Aorta (tissue), 5 donors: ENCODE measurements at regions not wholly inside any gene's neighbourhood (a gene's known extent, or its start where the extent isn't known, plus 50 kb on each side); places are given as distances from the start of the nearest gene placed in this dataset.

Experiments used
- ATAC-seq: fragments of 200-7000 bp; cut with Tn5 transposase; one replicate; pipeline ENCODE4 v1.9.1; 2022; ENCODE audit warnings: moderate library complexity; ENCODE audit not compliant: low FRiP score
- DNase-seq, 2 donors: peaks; one replicate each; pipeline ENCODE4 v3.0.0-alpha.2; 2020
- H3K27ac ChIP-seq, 2 donors: one replicate each; pipeline ENCODE4 v1.5.1; 2013; ENCODE audit warnings: low read length in 2 of 2, mild to moderate bottlenecking in 2 of 2, moderate library complexity in 2 of 2, control low read depth in 1 of 2, inconsistent platforms in 1 of 2, low read depth in 1 of 2
- H3K27me3 ChIP-seq, 2 donors: one replicate each; pipeline ENCODE4 v1.6.1; 2013; ENCODE audit warnings: control low read depth in 1 of 2, low read length in 1 of 2, mild to moderate bottlenecking in 1 of 2, moderate library complexity in 1 of 2; ENCODE audit not compliant: insufficient read depth in 2 of 2, control insufficient read depth in 1 of 2
- H3K36me3 ChIP-seq, 2 donors: one replicate each; pipeline ENCODE4 v1.6.1; 2013; ENCODE audit warnings: control low read depth in 1 of 2, low read length in 1 of 2, mild to moderate bottlenecking in 1 of 2; ENCODE audit not compliant: insufficient read depth in 2 of 2, control insufficient read depth in 1 of 2
- H3K4me1 ChIP-seq, 2 donors: one replicate each; pipeline ENCODE4 v1.6.1; 2013; ENCODE audit warnings: low read length in 2 of 2, control low read depth in 1 of 2, mild to moderate bottlenecking in 1 of 2, moderate library complexity in 1 of 2; ENCODE audit not compliant: insufficient read depth in 2 of 2, control insufficient read depth in 1 of 2
- H3K4me3 ChIP-seq, 2 donors: one replicate each; pipeline ENCODE4 v1.5.1; 2013; ENCODE audit warnings: low read length in 2 of 2, control low read depth in 1 of 2, mild to moderate bottlenecking in 1 of 2
- H3K9me3 ChIP-seq: one replicate; pipeline ENCODE4 v1.6.1; 2013; ENCODE audit warnings: mild to moderate bottlenecking, low read length; ENCODE audit not compliant: control insufficient read depth
- WGBS, 2 donors: extraction: QIAGEN DNeasy Blood & Tissue Kit; methylation state at CpG; one replicate each; pipeline ENCODE4 v1.1.7; 2013; 5-methylcytosine and 5-hydroxymethylcytosine counted together
- intact Hi-C, 2 donors: fragments of 100-400 bp; cut with DNase I; formaldehyde crosslinking; loops; one replicate each; pipeline versions ENCODE4 v1.14.2 to v1.15.0; 2022
- donor health status: healthy with polysubstance abuse.
- donor health status: Bipolar disorder and iron deficiency.
- donor health status: DM: no; HTN: no; CAD: no.
- donor health status: DM: no; HTN: no; CAD: no.
- donor health status: DM: yes; HTN: yes; CAD: no.

GRCh38 chr10:78568620-78569019, 500.1 kb upstream of the ZMIZ1 start:
- DNase-seq (no peak), ATAC-seq (no peak)
- intact Hi-C loops = no loop called here
- Histone ChIP-seq H3K27me3 (no peaks in the 10 kb centered on the region), H3K4me1 (peaks cover 0 to 1% of the 10 kb centered on the region in 2 donors), H3K27ac (no peak overlapping the region), H3K36me3 (no peaks in the 10 kb centered on the region), H3K9me3 (no peaks in the 10 kb centered on the region), H3K4me3 (no peak overlapping the region)
- 95 to 97% methylated on average over 2 of the region's 2 CpGs for WGBS, 2 donors

- Histone ChIP-seq H3K27me3 (no peaks in the 10 kb centered on the region), H3K36me3 (no peaks in the 10 kb centered on the region), H3K27ac (no peak overlapping the region), H3K4me3 (no peak overlapping the region), H3K4me1 (no peaks in the 10 kb centered on the region), H3K9me3 (no peaks in the 10 kb centered on the region)
- DNase-seq = no peak
- no peak for ATAC-seq
- WGBS, 2 donors = 84 to 86% methylated on average over 7 of the region's 7 CpGs
- intact Hi-C loops = no loop called here
These were observed 498.0 kb upstream of the ZMIZ1 start for GRCh38 chr10:78570633-78571235.

- Histone ChIP-seq H3K4me3 (no peak overlapping the region), H3K36me3 (no peaks in the 10 kb centered on the region), H3K4me1 (no peaks in the 10 kb centered on the region), H3K27ac (no peak overlapping the region), H3K9me3 (no peaks in the 10 kb centered on the region), H3K27me3 (no peaks in the 10 kb centered on the region)
- intact Hi-C loops = no loop called here
- DNase-seq (no peak), ATAC-seq (no peak)
- WGBS, 2 donors = 98 to 99% methylated on average over 7 of the region's 7 CpGs
These were observed 497.5 kb upstream of the ZMIZ1 start for GRCh38 chr10:78571286-78571685.

- DNase-seq (no peak), ATAC-seq (no peak)
These were observed 496.9 kb upstream of the ZMIZ1 start for GRCh38 chr10:78571891-78572290.

GRCh38 chr10:78572565-78572964, 496.2 kb upstream of the ZMIZ1 start:
- 85 to 92% methylated on average over 1 of the region's 1 CpG for WGBS, 2 donors
- ATAC-seq (no peak), DNase-seq (no peak)
- Histone ChIP-seq H3K27ac (no peak overlapping the region), H3K27me3 (no peaks in the 10 kb centered on the region), H3K9me3 (no peaks in the 10 kb centered on the region), H3K4me1 (no peaks in the 10 kb centered on the region), H3K36me3 (no peaks in the 10 kb centered on the region), H3K4me3 (no peak overlapping the region)
- intact Hi-C loops = no loop called here

More at GRCh38 chr10:78571891-78572290, 496.9 kb upstream of the ZMIZ1 start:
- H3K27me3 ChIP-seq = no peaks in the 10 kb centered on the region
- no peaks in the 10 kb centered on the region for H3K4me1 ChIP-seq
- intact Hi-C loops = no loop called here
- no peaks in the 10 kb centered on the region for H3K36me3 ChIP-seq
- no peak overlapping the region for H3K27ac ChIP-seq
- H3K4me3 ChIP-seq = no peak overlapping the region
- H3K9me3 ChIP-seq = no peaks in the 10 kb centered on the region
- WGBS, 2 donors = 90 to 95% methylated on average over 1 of the region's 1 CpG

GRCh38 chr10:78574547-78574946, 494.2 kb upstream of the ZMIZ1 start:
- H3K36me3 ChIP-seq = no peaks in the 10 kb centered on the region
- 97 to 99% methylated on average over 7 of the region's 7 CpGs for WGBS, 2 donors
- no peak for DNase-seq
- H3K27ac ChIP-seq = no peak overlapping the region
- H3K4me1 ChIP-seq = no peaks in the 10 kb centered on the region
- no peak for ATAC-seq
- no peaks in the 10 kb centered on the region for H3K27me3 ChIP-seq
- intact Hi-C loops = no loop called here
- no peak overlapping the region for H3K4me3 ChIP-seq
- no peaks in the 10 kb centered on the region for H3K9me3 ChIP-seq

- Histone ChIP-seq H3K4me3 (no peak overlapping the region), H3K27ac (no peak overlapping the region), H3K4me1 (no peaks in the 10 kb centered on the region), H3K9me3 (no peaks in the 10 kb centered on the region), H3K27me3 (no peaks in the 10 kb centered on the region), H3K36me3 (no peaks in the 10 kb centered on the region)
- DNase-seq (no peak), ATAC-seq (no peak)
- WGBS, 2 donors = 69% methylated on average over 6 of the region's 6 CpGs
- intact Hi-C loops = no loop called here
These were observed 493.4 kb upstream of the ZMIZ1 start for GRCh38 chr10:78575400-78575799.

- Histone ChIP-seq H3K27me3 (no peaks in the 10 kb centered on the region), H3K4me3 (no peak overlapping the region), H3K36me3 (no peaks in the 10 kb centered on the region), H3K9me3 (no peaks in the 10 kb centered on the region), H3K27ac (no peak overlapping the region), H3K4me1 (no peaks in the 10 kb centered on the region)
- WGBS, 2 donors = 83 to 88% methylated on average over 5 of the region's 5 CpGs
- DNase-seq (no peak), ATAC-seq (no peak)
- intact Hi-C loops = no loop called here
These were observed 492.5 kb upstream of the ZMIZ1 start for GRCh38 chr10:78576276-78576675.

- no peaks in the 10 kb centered on the region for H3K4me1 ChIP-seq
- H3K9me3 ChIP-seq = no peaks in the 10 kb centered on the region
- no peaks in the 10 kb centered on the region for H3K27me3 ChIP-seq
- no peaks in the 10 kb centered on the region for H3K36me3 ChIP-seq
- H3K4me3 ChIP-seq = no peak overlapping the region
- 85 to 90% methylated on average over 5 of the region's 5 CpGs for WGBS, 2 donors
- DNase-seq (no peak), ATAC-seq (no peak)
- H3K27ac ChIP-seq = no peak overlapping the region
- intact Hi-C loops = no loop called here
These were observed 491.1 kb upstream of the ZMIZ1 start for GRCh38 chr10:78577712-78578111.
